Large intestine (tissue), 3 donors: ENCODE measurements at regions not wholly inside any gene's neighbourhood (a gene's known extent, or its start where the extent isn't known, plus 50 kb on each side); places are given as distances from the start of the nearest gene placed in this dataset.

Experiments
- DNase-seq, 2 donors: peaks; one replicate each; pipeline versions ENCODE4 v3.0.0 to v3.0.0-alpha.2; 2013
- H3K27ac ChIP-seq: one replicate; pipeline ENCODE4 v1.5.1; 2013; ENCODE audit warnings: low read length
- H3K27me3 ChIP-seq: 2 replicates; pipeline ENCODE4 v1.6.1; 2013; ENCODE audit warnings: low read length; ENCODE audit not compliant: control insufficient read depth, insufficient read depth
- H3K36me3 ChIP-seq: 2 replicates; pipeline ENCODE4 v1.6.1; 2013; ENCODE audit warnings: low read length; ENCODE audit not compliant: control insufficient read depth, insufficient read depth
- H3K4me1 ChIP-seq: one replicate; pipeline ENCODE4 v1.6.1; 2013; ENCODE audit warnings: low read length; ENCODE audit not compliant: control insufficient read depth, insufficient read depth
- H3K4me3 ChIP-seq: one replicate; pipeline ENCODE4 v1.5.1; 2013; ENCODE audit warnings: low read length
- H3K9me3 ChIP-seq: one replicate; pipeline ENCODE4 v1.6.1; 2013; ENCODE audit warnings: mild to moderate bottlenecking, low read depth, low read length, moderate library complexity; ENCODE audit not compliant: control insufficient read depth
- WGBS: methylation state at CpG from one replicate; pipeline ENCODE4 v1.1.5; 2013; ENCODE audit warnings: low lambda C conversion rate; ENCODE audit not compliant: insufficient coverage; 5-methylcytosine and 5-hydroxymethylcytosine counted together

DNA sequence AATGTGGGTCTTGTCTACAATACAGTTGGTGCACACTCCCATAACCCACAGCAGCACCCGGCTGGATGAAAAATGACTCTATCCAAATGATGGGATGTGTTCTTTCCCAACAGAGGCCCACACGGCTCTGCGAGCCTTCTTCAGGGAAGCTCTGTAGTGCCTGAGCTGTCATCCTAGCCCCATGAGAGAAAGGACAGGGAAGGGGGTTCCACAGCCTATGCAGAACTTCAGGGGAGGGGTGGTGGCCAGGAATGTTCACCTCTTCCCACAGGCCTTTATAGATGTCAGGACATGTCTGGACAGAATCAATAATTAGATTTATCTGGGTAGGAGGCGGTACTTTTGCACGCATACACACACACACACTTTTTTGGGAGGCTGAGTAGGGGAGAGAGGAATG is 109.0 kb downstream of the JCAD start:
- Histone ChIP-seq H3K36me3 (no peaks in the 10 kb centered on the region), H3K27ac (no peak overlapping the region), H3K27me3 (no peaks in the 10 kb centered on the region), H3K4me3 (no peak overlapping the region), H3K9me3 (no peaks in the 10 kb centered on the region), H3K4me1 (no peaks in the 10 kb centered on the region)
- no CpG with 5 or more reads among the region's 5 CpGs for WGBS
- DNase-seq: no peak

DNA sequence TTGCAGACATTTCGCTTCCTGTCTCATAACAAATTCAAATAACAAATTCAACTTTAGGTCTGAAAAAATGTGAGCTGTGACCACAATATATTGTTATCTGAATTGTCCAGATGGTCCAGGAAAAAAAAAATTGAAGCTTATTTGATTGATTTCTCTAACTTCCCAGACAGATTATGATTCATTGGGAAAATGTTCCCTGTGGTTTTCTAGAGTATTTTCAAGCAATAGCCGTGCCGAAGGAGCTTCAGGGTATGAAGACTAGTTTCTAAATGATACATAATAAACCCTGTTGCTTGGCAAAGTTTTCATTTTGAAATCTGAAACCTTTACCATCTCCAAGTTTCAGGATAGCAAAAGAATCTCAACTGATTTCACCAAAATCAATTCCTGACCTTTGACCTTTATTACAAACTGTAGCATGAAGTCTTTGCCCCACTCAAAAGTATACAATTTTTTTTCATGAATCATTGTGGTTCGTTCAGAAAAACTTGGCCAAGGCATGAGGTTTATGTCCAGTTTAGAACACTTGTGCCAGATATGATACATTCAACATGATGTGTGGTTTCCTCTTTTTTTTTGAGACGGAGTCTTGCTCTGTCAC is 109.9 kb downstream of the JCAD start:
- WGBS: 83% methylated on average over 1 of the region's 5 CpGs
- Histone ChIP-seq H3K27me3 (no peaks in the 10 kb centered on the region), H3K9me3 (no peaks in the 10 kb centered on the region), H3K36me3 (no peaks in the 10 kb centered on the region), H3K4me1 (no peaks in the 10 kb centered on the region), H3K4me3 (no peak overlapping the region), H3K27ac (no peak overlapping the region)
- no peak for DNase-seq

DNA sequence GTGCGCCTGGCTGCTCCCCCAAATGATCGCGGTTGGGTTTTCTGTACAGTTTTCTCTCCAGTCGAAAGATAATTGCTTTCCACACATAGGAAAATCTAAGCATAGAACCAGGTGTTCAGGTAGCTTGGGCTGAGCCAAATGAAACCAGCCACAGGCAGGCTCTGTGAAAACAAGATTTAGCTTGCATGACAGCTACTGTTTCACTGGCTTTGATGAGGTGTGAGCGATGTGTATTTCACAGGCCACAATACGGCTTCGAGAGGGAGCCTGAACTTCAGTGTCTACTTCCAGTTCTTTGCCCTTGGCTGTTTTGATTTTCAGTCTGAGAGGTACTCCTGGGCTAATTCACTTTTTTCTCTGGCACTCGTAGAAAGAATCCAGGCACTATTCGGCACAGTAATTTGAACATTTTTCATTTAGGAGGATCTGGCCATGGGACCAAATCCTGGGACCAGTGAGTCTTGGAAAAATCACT is 110.5 kb downstream of the JCAD start:
- Histone ChIP-seq H3K4me3 (no peak overlapping the region), H3K36me3 (no peaks in the 10 kb centered on the region), H3K27me3 (no peaks in the 10 kb centered on the region), H3K9me3 (no peaks in the 10 kb centered on the region), H3K27ac (no peak overlapping the region), H3K4me1 (no peaks in the 10 kb centered on the region)
- WGBS: 55% methylated on average over 2 of the region's 9 CpGs
- no peak for DNase-seq

DNA sequence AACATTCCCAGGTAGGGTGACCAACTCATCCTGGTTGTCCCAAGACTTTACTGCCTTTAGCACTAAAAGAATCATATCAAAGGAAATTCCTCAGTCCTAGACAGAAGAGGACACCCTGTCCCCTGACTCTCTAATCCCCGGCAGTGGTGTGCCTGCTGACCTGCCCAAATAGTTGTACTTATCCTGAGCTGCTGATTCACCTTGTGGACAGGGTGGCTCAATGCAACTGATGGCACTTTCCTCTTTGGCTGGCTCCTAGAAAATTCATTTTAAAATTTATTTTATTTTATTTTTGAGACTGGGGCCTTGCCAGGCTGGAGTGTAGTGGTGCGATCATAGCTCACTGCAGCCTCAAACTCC is 111.7 kb downstream of the JCAD start:
- H3K36me3 ChIP-seq: no peaks in the 10 kb centered on the region
- H3K9me3 ChIP-seq: no peaks in the 10 kb centered on the region
- H3K27ac ChIP-seq: no peak overlapping the region
- DNase-seq: no peak
- no peak overlapping the region for H3K4me3 ChIP-seq
- WGBS: no CpG with 5 or more reads among the region's 2 CpGs
- no peaks in the 10 kb centered on the region for H3K4me1 ChIP-seq
- no peaks in the 10 kb centered on the region for H3K27me3 ChIP-seq

DNA sequence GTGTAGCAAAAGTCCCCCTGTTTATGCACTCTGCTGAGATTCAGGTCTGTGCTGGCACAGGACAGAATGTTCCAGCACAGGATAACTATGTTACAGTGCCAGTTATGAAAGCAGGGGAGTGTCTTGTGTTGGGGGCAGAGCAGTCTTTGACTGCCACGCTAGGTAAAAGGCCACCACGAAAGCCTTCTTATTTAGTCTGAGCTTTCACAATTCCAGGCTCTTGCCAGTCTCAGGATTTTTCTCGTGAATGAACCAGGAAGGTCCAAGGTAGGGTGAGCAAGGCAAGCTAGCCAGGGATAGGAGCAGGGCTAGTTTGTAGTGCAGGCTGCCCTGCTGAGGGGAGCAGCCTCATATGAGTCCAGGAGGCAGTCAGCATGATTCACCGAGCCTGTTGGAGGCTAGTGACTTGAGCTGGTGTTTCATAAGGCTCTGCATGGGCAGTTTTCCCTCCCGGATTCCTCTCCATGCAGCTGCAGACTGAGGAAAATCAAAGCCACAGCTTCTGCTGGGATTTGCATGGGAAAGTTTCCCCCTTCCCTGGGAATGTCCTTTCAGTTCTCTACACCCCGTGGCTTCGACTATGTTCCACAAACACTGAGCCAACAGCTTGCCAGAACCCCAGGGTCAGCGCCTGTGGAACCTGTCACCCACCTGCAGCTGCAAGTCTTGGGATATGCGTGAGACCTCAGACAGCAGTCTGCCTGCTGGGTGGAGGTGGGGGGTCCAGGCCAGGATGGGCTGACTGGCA is 112.3 kb downstream of the JCAD start:
- H3K4me1 ChIP-seq: no peaks in the 10 kb centered on the region
- H3K4me3 ChIP-seq: no peak overlapping the region
- no peak overlapping the region for H3K27ac ChIP-seq
- no peaks in the 10 kb centered on the region for H3K9me3 ChIP-seq
- H3K36me3 ChIP-seq: no peaks in the 10 kb centered on the region
- no peak for DNase-seq
- WGBS: no CpG with 5 or more reads among the region's 9 CpGs
- no peaks in the 10 kb centered on the region for H3K27me3 ChIP-seq

DNA sequence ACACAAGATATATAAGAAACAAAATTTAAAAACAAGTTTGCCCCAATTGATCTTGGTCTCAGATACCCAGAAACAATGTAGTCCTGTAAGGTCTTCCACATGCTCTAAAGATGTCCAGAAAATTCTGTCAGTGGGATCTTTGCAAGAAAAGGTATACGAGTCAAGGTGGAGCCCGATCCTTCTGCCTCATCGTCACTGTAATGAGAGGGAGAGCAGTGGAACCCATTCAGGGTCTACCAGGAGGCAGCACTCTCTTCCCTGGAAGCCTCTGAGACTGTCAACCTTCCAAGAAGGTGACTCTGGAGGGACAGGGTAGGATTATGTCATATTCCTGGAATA is 112.8 kb downstream of the JCAD start:
- Histone ChIP-seq H3K27me3 (no peaks in the 10 kb centered on the region), H3K4me3 (no peak overlapping the region), H3K36me3 (no peaks in the 10 kb centered on the region), H3K27ac (no peak overlapping the region), H3K9me3 (no peaks in the 10 kb centered on the region), H3K4me1 (no peaks in the 10 kb centered on the region)
- DNase-seq: no peak
- WGBS: no CpG with 5 or more reads among the region's 3 CpGs

DNA sequence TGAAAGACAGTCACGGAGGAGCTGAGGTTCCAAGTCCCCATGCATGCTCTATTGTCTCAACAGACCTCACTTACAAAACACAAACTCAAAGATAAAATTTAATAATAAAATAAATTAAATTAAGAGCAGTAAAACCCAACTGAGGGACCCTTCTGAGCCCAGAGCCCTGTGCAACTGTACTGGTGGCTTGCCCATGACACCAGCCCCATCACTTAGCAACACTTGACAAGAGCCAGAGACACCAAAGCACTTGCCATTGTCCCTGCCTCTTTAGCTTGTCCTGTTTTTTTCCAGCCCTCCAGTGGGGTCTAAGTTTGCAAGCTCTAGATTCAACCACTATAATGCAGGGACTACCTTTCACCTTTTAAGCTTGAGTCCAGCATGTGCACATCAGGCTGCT is 117.9 kb downstream of the JCAD start:
- H3K4me3 ChIP-seq: no peak overlapping the region
- H3K9me3 ChIP-seq: no peaks in the 10 kb centered on the region
- H3K27me3 ChIP-seq: no peaks in the 10 kb centered on the region
- H3K4me1 ChIP-seq: no peaks in the 10 kb centered on the region
- H3K27ac ChIP-seq: no peak overlapping the region
- no CpG with 5 or more reads among the region's 1 CpG for WGBS
- DNase-seq: no peak
- no peaks in the 10 kb centered on the region for H3K36me3 ChIP-seq

DNA sequence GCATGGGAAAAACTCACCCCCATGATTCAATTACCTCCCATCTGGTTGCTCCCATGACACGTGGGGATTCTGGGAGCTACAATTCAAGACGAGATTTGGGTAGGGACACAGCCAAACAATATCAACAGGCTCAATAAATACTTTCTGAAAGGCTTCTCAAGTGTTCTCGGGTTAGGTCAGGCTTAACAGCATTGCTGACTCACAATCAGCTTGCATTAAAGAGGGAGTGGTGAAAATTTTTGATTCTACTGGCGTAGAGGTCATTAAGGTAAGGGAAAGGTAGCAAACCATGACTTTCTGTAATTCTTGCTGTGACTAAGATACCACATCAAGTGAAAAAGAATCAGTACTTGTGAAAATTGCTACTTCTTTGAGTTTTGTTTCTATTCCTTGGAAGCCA is 126.4 kb downstream of the JCAD start:
- no peaks in the 10 kb centered on the region for H3K9me3 ChIP-seq
- no peak overlapping the region for H3K27ac ChIP-seq
- no peaks in the 10 kb centered on the region for H3K36me3 ChIP-seq
- H3K27me3 ChIP-seq: no peaks in the 10 kb centered on the region
- no peak overlapping the region for H3K4me3 ChIP-seq
- DNase-seq: no peak
- no peaks in the 10 kb centered on the region for H3K4me1 ChIP-seq
- no CpG with 5 or more reads among the region's 4 CpGs for WGBS

DNA sequence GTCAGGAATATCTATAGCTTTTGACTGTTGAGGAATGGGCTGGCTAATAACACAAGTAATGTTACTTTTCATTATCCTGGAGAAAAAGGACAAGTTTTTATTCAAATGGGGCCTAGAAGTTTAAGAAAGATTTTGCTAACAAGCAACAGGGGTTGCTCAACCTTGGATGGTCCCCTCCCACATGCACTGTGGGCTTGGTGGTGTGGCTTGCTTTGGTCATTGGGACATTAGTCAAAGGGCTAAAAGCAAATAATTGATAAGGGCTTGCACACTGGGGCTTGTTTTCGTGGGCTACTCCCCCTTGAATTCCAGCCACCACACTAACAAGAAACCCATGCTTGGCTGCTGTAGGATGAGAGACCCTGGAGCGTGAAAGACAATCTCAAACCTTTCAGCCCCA is 127.6 kb downstream of the JCAD start:
- Histone ChIP-seq H3K9me3 (no peaks in the 10 kb centered on the region), H3K36me3 (no peaks in the 10 kb centered on the region), H3K27ac (no peak overlapping the region), H3K27me3 (no peaks in the 10 kb centered on the region), H3K4me1 (no peaks in the 10 kb centered on the region), H3K4me3 (no peak overlapping the region)
- no CpG with 5 or more reads among the region's 2 CpGs for WGBS
- DNase-seq: no peak

DNA sequence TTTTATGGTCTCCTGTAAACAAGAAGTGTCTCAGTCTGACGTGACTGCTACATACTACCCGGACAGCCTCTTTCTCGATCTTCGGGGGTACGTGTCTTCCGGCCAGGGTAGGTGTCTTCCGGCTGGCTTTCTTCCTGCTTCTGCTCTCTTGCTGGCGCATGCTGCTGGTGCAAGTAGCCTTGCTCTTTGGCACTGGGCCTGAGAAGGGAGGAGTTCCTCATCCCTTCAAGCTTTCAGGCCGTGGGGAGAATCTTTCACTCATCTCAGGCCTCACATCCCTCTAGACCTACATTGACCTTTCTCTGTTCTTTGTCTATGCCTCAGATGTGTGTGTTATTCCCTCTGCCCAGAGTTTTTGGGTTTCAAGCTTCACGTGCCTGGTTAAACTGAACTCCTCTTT is 130.4 kb downstream of the JCAD start:
- H3K4me1 ChIP-seq: no peaks in the 10 kb centered on the region
- no peaks in the 10 kb centered on the region for H3K9me3 ChIP-seq
- WGBS: no CpG with 5 or more reads among the region's 10 CpGs
- no peak overlapping the region for H3K27ac ChIP-seq
- no peak for DNase-seq
- no peaks in the 10 kb centered on the region for H3K36me3 ChIP-seq
- H3K4me3 ChIP-seq: no peak overlapping the region
- H3K27me3 ChIP-seq: no peaks in the 10 kb centered on the region

DNA sequence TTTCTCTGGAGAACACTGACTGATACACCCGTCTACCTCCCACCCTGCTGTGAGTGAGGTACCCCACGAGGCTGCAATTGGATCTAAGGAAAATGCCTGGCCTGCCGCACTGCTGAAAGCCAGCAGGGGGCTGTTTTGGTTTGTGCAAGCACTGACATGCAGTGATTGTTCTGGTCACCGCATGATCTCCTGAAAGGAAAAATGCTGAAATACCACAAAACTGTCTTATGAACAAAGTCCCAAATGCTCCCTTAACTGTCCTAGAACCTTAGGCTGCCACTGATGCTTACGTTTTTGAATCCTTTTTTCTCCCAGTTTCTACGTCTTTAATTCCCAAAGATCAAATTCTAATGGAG is 132.7 kb downstream of the JCAD start:
- no peak overlapping the region for H3K4me3 ChIP-seq
- H3K9me3 ChIP-seq: no peaks in the 10 kb centered on the region
- 86% methylated on average over 2 of the region's 6 CpGs for WGBS
- DNase-seq: no peak
- no peak overlapping the region for H3K27ac ChIP-seq
- no peaks in the 10 kb centered on the region for H3K27me3 ChIP-seq
- no peaks in the 10 kb centered on the region for H3K36me3 ChIP-seq
- no peaks in the 10 kb centered on the region for H3K4me1 ChIP-seq
